Neural progenitor cell (in vitro differentiated cells): ENCODE measurements at regions not wholly inside any gene's neighbourhood (a gene's known extent, or its start where the extent isn't known, plus 50 kb on each side); places are given as distances from the start of the nearest gene placed in this dataset.

ENCODE experiments used
- DNase-seq: peaks from one replicate; pipeline ENCODE4 v3.0.0-alpha.2; 2016; ENCODE audit warnings: low spot score
- H2AFZ ChIP-seq: fragments of 200-600 bp; sonication (generic); replicated peaks from 2 replicates; pipeline ENCODE4 v1.6.1; 2016; ENCODE audit warnings: antibody characterized with exemption
- H3F3A ChIP-seq: fragments of 200-600 bp; sonication (generic); 2 replicates; pipeline ENCODE4 v1.6.1; 2016; ENCODE audit warnings: antibody characterized with exemption, low read depth
- H3K27ac ChIP-seq: fragments of 200-600 bp; sonication (generic); 2 replicates; pipeline ENCODE4 v1.5.1; 2016; ENCODE audit warnings: mild to moderate bottlenecking
- H3K27me3 ChIP-seq: fragments of 200-600 bp; sonication (generic); 2 replicates; pipeline ENCODE4 v1.6.1; 2016; ENCODE audit warnings: mild to moderate bottlenecking, moderate library complexity
- H3K36me3 ChIP-seq: fragments of 200-600 bp; sonication (generic); 2 replicates; pipeline ENCODE4 v1.5.1; 2016
- H3K4me1 ChIP-seq: fragments of 200-600 bp; sonication (generic); 2 replicates; pipeline ENCODE4 v1.6.1; 2016; ENCODE audit warnings: mixed run types
- H3K4me2 ChIP-seq: fragments of 200-600 bp; sonication (generic); 2 replicates; pipeline ENCODE4 v1.6.1; 2016
- H3K4me3 ChIP-seq: fragments of 200-600 bp; sonication (generic); 2 replicates; pipeline ENCODE4 v1.5.1; 2016
- H3K79me2 ChIP-seq: fragments of 200-600 bp; sonication (generic); 2 replicates; pipeline ENCODE4 v1.6.1; 2016; ENCODE audit warnings: low read depth
- H3K9ac ChIP-seq: fragments of 200-600 bp; sonication (generic); 2 replicates; pipeline ENCODE4 v1.6.1; 2016
- H3K9me3 ChIP-seq: fragments of 200-600 bp; sonication (generic); 2 replicates; pipeline ENCODE4 v1.5.1; 2016; ENCODE audit warnings: low read depth
- H4K20me1 ChIP-seq: fragments of 200-600 bp; sonication (generic); 2 replicates; pipeline ENCODE4 v1.6.1; 2016; ENCODE audit warnings: low read depth
- H3K27ac Mint-ChIP-seq: 3 replicates; pipeline ENCODE4 v1.8.0; 2021; ENCODE audit warnings: mixed read lengths
- H3K27me3 Mint-ChIP-seq: 2 replicates; pipeline ENCODE4 v1.8.0; 2022; ENCODE audit warnings: low read depth, mild to moderate bottlenecking, inconsistent platforms, moderate library complexity, mixed read lengths; ENCODE audit not compliant: insufficient read depth
- H3K36me3 Mint-ChIP-seq: 3 replicates; pipeline ENCODE4 v1.8.0; 2021; ENCODE audit warnings: mixed read lengths
- H3K4me1 Mint-ChIP-seq: 3 replicates; pipeline ENCODE4 v1.8.0; 2021; ENCODE audit warnings: mixed read lengths
- H3K4me3 Mint-ChIP-seq: 3 replicates; pipeline ENCODE4 v1.8.0; 2021; ENCODE audit warnings: mild to moderate bottlenecking, moderate library complexity, mixed read lengths
- H3K9me3 Mint-ChIP-seq: 3 replicates; pipeline ENCODE4 v1.8.0; 2020; ENCODE audit warnings: mixed read lengths
- CTCF ChIP-seq: fragments of 200-600 bp; sonication (generic); IDR thresholded peaks from 2 replicates; pipeline ENCODE4 v1.5.1; 2017; ENCODE audit warnings: antibody characterized with exemption, mild to moderate bottlenecking
- EZH2 ChIP-seq: fragments of 200-600 bp; sonication (generic); IDR thresholded peaks from 2 replicates; pipeline ENCODE4 v1.6.1; 2017; ENCODE audit warnings: antibody characterized with exemption, mild to moderate bottlenecking, moderate library complexity
- EZH2phosphoT487 ChIP-seq: fragments of 200-600 bp; sonication (generic); IDR thresholded peaks from 2 replicates; pipeline ENCODE4 v1.6.1; 2017; ENCODE audit warnings: antibody characterized with exemption

- H3K27ac Mint-ChIP-seq, result no peak overlapping the region
- Histone ChIP-seq H3K27ac (no peak overlapping the region), H4K20me1 (no peaks in the 10 kb centered on the region), H3K4me1 (no peaks in the 10 kb centered on the region), H3K36me3 (no peaks in the 10 kb centered on the region), H2AFZ (no peak overlapping the region), H3F3A (no peaks in the 10 kb centered on the region), H3K4me3 (no peak overlapping the region), H3K27me3 (no peaks in the 10 kb centered on the region), H3K9ac (no peak overlapping the region), H3K79me2 (no peaks in the 10 kb centered on the region), H3K4me2 (no peak overlapping the region), H3K9me3 (no peaks in the 10 kb centered on the region)
- H3K36me3 Mint-ChIP-seq, result no peaks in the 10 kb centered on the region
- H3K4me3 Mint-ChIP-seq, result no peak overlapping the region
- H3K4me1 Mint-ChIP-seq, result no peaks in the 10 kb centered on the region
- no peaks in the 10 kb centered on the region for H3K27me3 Mint-ChIP-seq
- no peak for TF ChIP-seq CTCF
- TF ChIP-seq EZH2phosphoT487, result no peak
- TF ChIP-seq EZH2, result no peak
- H3K9me3 Mint-ChIP-seq, result peaks cover 18% of the 10 kb centered on the region
- DNase-seq, result no peak
Measured at GRCh38 chr3:88542916-88543315, 393.2 kb downstream of the C3orf38 start.

- Mint-ChIP-seq H3K27ac (no peak overlapping the region), H3K9me3 (peaks cover 24% of the 10 kb centered on the region), H3K27me3 (no peaks in the 10 kb centered on the region), H3K4me1 (peaks cover 10% of the 10 kb centered on the region), H3K36me3 (no peaks in the 10 kb centered on the region), H3K4me3 (no peak overlapping the region)
- no peaks in the 10 kb centered on the region for H3K4me1 ChIP-seq
- H4K20me1 ChIP-seq, result no peaks in the 10 kb centered on the region
- no peak overlapping the region for H3K27ac ChIP-seq
- TF ChIP-seq CTCF, result no peak
- no peak for TF ChIP-seq EZH2
- TF ChIP-seq EZH2phosphoT487, result no peak
- H3K79me2 ChIP-seq, result no peaks in the 10 kb centered on the region
- no peak overlapping the region for H3K4me3 ChIP-seq
- H2AFZ ChIP-seq, result no peak overlapping the region
- no peak for DNase-seq
- H3K27me3 ChIP-seq, result no peaks in the 10 kb centered on the region
- H3F3A ChIP-seq, result no peaks in the 10 kb centered on the region
- H3K9me3 ChIP-seq, result no peaks in the 10 kb centered on the region
- no peak overlapping the region for H3K4me2 ChIP-seq
- no peak overlapping the region for H3K9ac ChIP-seq
- H3K36me3 ChIP-seq, result no peaks in the 10 kb centered on the region
Measured at GRCh38 chr3:88572450-88572849, 422.7 kb downstream of the C3orf38 start.

- Mint-ChIP-seq H3K9me3 (peaks cover 24% of the 10 kb centered on the region), H3K4me3 (no peak overlapping the region)
Measured at GRCh38 chr3:88573472-88573871, 423.7 kb downstream of the C3orf38 start.

More at GRCh38 chr3:88573472-88573871, 423.7 kb downstream of the C3orf38 start:
- Histone ChIP-seq H3K79me2 (no peaks in the 10 kb centered on the region), H3K27ac (no peak overlapping the region), H3K27me3 (no peaks in the 10 kb centered on the region), H3K36me3 (no peaks in the 10 kb centered on the region), H3K4me1 (no peaks in the 10 kb centered on the region), H3K4me2 (no peak overlapping the region), H2AFZ (peak overlapping the region; percentile 38), H3K9me3 (no peaks in the 10 kb centered on the region), H3F3A (no peaks in the 10 kb centered on the region), H4K20me1 (no peaks in the 10 kb centered on the region), H3K9ac (no peak overlapping the region), H3K4me3 (no peak overlapping the region)
- Mint-ChIP-seq H3K27ac (no peak overlapping the region), H3K4me1 (peaks cover 10% of the 10 kb centered on the region), H3K27me3 (no peaks in the 10 kb centered on the region), H3K36me3 (no peaks in the 10 kb centered on the region)
- no peak for DNase-seq
- no peak for TF ChIP-seq CTCF
- no peak for TF ChIP-seq EZH2phosphoT487
- no peak for TF ChIP-seq EZH2
